HG02852 (cell line): ENCODE measurements at regions not wholly inside any gene's neighbourhood (a gene's known extent, or its start where the extent isn't known, plus 50 kb on each side); places are given as distances from the start of the nearest gene placed in this dataset.
"Not testable (repeated sequence)": the region's sequence is repeated elsewhere in the genome, so short reads cannot be mapped to it uniquely, and the experiment has no call there.

Experiments
- ATAC-seq: cut with Tn5 transposase; IDR thresholded peaks from one replicate; pipeline ENCODE4 v1.9.1; 2021; ENCODE audit warnings: mild to moderate bottlenecking, moderate library complexity; ENCODE audit not compliant: unreplicated experiment

GRCh38 chr12:131660401-131660800, 50.5 kb upstream of the SFSWAP start:
- ATAC-seq = not testable (repeated sequence)
